GM19238 (cell line): ENCODE measurements at regions not wholly inside any gene's neighbourhood (a gene's known extent, or its start where the extent isn't known, plus 50 kb on each side); places are given as distances from the start of the nearest gene placed in this dataset.

Experiments used
- DNase-seq: peaks from one replicate; pipeline ENCODE4 v3.0.0; 2011; ENCODE audit warnings: low spot score; ENCODE audit not compliant: insufficient read length

GRCh38 chr6:33950891-33951889 is 147.4 kb upstream of the MLN start:
- no peak for DNase-seq

- DNase-seq, result no peak
Measured at GRCh38 chr6:33950472-33950881, 146.7 kb upstream of the MLN start.

- no peak for DNase-seq
Measured at GRCh38 chr6:33949877-33950435, 146.2 kb upstream of the MLN start.

- DNase-seq, result no peak
Measured at GRCh38 chr6:33949111-33949510, 145.3 kb upstream of the MLN start.

- no peak for DNase-seq
Measured at GRCh38 chr6:33947916-33948594, 144.3 kb upstream of the MLN start.

- no peak for DNase-seq
Measured at GRCh38 chr6:33947047-33947446, 143.2 kb upstream of the MLN start.

GRCh38 chr6:33945931-33946330 is 142.1 kb upstream of the MLN start:
- no peak for DNase-seq

- DNase-seq, result no peak
Measured at GRCh38 chr6:33944686-33945411, 141.0 kb upstream of the MLN start.

- no peak for DNase-seq
Measured at GRCh38 chr6:33936886-33937285, 133.1 kb upstream of the MLN start.

GRCh38 chr6:33935439-33936080 is 131.8 kb upstream of the MLN start:
- DNase-seq, result no peak

- no peak for DNase-seq
Measured at GRCh38 chr6:33934731-33935270, 131.0 kb upstream of the MLN start.

- no peak for DNase-seq
Measured at GRCh38 chr6:33933101-33933500, 129.3 kb upstream of the MLN start.

- DNase-seq, result no peak
Measured at GRCh38 chr6:33931799-33932198, 128.0 kb upstream of the MLN start.

- no peak for DNase-seq
Measured at GRCh38 chr6:33929575-33930288, 125.9 kb upstream of the MLN start.

- no peak for DNase-seq
Measured at GRCh38 chr6:33927616-33928015, 123.8 kb upstream of the MLN start.

- no peak for DNase-seq
Measured at GRCh38 chr6:33927112-33927511, 123.3 kb upstream of the MLN start.

- DNase-seq, result no peak
Measured at GRCh38 chr6:33926451-33926850, 122.6 kb upstream of the MLN start.

- DNase-seq, result no peak
Measured at GRCh38 chr6:33925936-33926335, 122.1 kb upstream of the MLN start.

GRCh38 chr6:33925210-33925609 is 121.4 kb upstream of the MLN start:
- no peak for DNase-seq

- no peak for DNase-seq
Measured at GRCh38 chr6:33924681-33925080, 120.9 kb upstream of the MLN start.
